HPDE6-E6E7 (cell line): ENCODE measurements at regions not wholly inside any gene's neighbourhood (a gene's known extent, or its start where the extent isn't known, plus 50 kb on each side); places are given as distances from the start of the nearest gene placed in this dataset.

Experiments used
- DNase-seq: peaks from one replicate; pipeline ENCODE4 v3.0.0; 2011; ENCODE audit warnings: missing footprints; ENCODE audit errors: extremely low spot score

- DNase-seq = peak; percentile 61
Observed at GRCh38 chr4:74682567-74683359, 111.6 kb downstream of the BTC start.

DNA sequence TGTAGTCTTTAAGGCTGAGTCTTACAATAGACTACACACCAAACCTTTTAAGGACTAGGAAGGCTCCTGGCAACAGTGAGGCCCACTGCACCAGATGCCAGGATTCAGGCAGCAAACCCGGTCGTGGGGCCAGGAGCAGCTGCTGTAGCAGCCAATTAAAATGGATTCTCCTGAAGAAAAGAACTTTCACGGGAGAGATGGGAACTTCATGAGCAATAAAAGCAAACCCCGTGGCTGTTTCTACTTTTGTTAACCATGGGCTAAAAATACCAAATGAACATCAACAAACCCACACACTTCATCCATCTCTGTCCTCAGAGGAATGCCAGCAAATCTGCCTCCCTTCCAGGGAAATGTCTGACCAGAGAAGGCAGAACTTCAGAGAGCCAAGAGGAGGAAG lies 101.4 kb downstream of the BTC start:
- DNase-seq = no peak
